SK-N-SH (cell line): ENCODE measurements at regions not wholly inside any gene's neighbourhood (a gene's known extent, or its start where the extent isn't known, plus 50 kb on each side); places are given as distances from the start of the nearest gene placed in this dataset.

Source experiments
- CHD2 ChIP-seq: fragments of 150-350 bp; IDR thresholded peaks from 2 replicates; pipeline ENCODE4 v1.6.1; 2018; ENCODE audit warnings: low read length; ENCODE audit not compliant: partially characterized antibody
- EZH2phosphoT487 ChIP-seq: fragments of 200-600 bp; sonication (generic); IDR thresholded peaks from 2 replicates; pipeline ENCODE4 v1.6.1; 2017; ENCODE audit warnings: low read depth, mixed run types, mild to moderate bottlenecking, antibody characterized with exemption, moderate library complexity, borderline replicate concordance
- FOXJ3 ChIP-seq: sonication (generic); formaldehyde crosslinking; IDR thresholded peaks from 2 replicates; pipeline ENCODE4 v1.5.1; 2020; ENCODE audit warnings: mild to moderate bottlenecking, missing genetic modification reagents
- JUND ChIP-seq: IDR thresholded peaks from 2 replicates; pipeline ENCODE4 v1.4.0; 2012
- MAX ChIP-seq: IDR thresholded peaks from 2 replicates; pipeline ENCODE4 v1.4.0; 2012; ENCODE audit warnings: low read depth
- POLR2AphosphoS5 ChIP-seq: IDR thresholded peaks from 2 replicates; pipeline ENCODE4 v1.6.1; 2012; ENCODE audit warnings: low read depth, low read length
- RAD21 ChIP-seq: IDR thresholded peaks from 2 replicates; pipeline ENCODE4 v1.6.1; 2012; ENCODE audit warnings: mild to moderate bottlenecking, low read length
- TCF12 ChIP-seq: IDR thresholded peaks from 2 replicates; pipeline ENCODE4 v1.4.0; 2012
- USF2 ChIP-seq: fragments of 150-350 bp; IDR thresholded peaks from 2 replicates; pipeline ENCODE4 v1.6.1; 2017; ENCODE audit warnings: antibody characterized with exemption, low read length, low read depth, borderline replicate concordance
- YY1 ChIP-seq: IDR thresholded peaks from 2 replicates; pipeline ENCODE4 v1.4.0; 2012; ENCODE audit warnings: low read depth, mild to moderate bottlenecking
- TF ChIP-seq, protein P1 (sequence below): fragments of 200-600 bp; sonication (generic); IDR thresholded peaks from 2 replicates; pipeline ENCODE4 v1.6.1; 2017; ENCODE audit warnings: antibody characterized with exemption, mild to moderate bottlenecking, moderate library complexity
- TF ChIP-seq, protein P2 (sequence below): IDR thresholded peaks from 2 replicates; pipeline ENCODE4 v1.6.1; 2012; ENCODE audit warnings: mild to moderate bottlenecking, low read depth, low read length, moderate library complexity

GRCh38 chr21:24223624-24224023 lies 1383.7 kb downstream of the MRPL39 start:
- TF ChIP-seq, protein P1, sequence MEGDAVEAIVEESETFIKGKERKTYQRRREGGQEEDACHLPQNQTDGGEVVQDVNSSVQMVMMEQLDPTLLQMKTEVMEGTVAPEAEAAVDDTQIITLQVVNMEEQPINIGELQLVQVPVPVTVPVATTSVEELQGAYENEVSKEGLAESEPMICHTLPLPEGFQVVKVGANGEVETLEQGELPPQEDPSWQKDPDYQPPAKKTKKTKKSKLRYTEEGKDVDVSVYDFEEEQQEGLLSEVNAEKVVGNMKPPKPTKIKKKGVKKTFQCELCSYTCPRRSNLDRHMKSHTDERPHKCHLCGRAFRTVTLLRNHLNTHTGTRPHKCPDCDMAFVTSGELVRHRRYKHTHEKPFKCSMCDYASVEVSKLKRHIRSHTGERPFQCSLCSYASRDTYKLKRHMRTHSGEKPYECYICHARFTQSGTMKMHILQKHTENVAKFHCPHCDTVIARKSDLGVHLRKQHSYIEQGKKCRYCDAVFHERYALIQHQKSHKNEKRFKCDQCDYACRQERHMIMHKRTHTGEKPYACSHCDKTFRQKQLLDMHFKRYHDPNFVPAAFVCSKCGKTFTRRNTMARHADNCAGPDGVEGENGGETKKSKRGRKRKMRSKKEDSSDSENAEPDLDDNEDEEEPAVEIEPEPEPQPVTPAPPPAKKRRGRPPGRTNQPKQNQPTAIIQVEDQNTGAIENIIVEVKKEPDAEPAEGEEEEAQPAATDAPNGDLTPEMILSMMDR = no peak
- TF ChIP-seq TCF12 (no peak), JUND (no peak), POLR2AphosphoS5 (no peak), EZH2phosphoT487 (no peak), FOXJ3 (CRISPR knock-in tag) (no peak), YY1 (no peak), USF2 (no peak), MAX (no peak), RAD21 (no peak), CHD2 (no peak)
- TF ChIP-seq, protein P2, sequence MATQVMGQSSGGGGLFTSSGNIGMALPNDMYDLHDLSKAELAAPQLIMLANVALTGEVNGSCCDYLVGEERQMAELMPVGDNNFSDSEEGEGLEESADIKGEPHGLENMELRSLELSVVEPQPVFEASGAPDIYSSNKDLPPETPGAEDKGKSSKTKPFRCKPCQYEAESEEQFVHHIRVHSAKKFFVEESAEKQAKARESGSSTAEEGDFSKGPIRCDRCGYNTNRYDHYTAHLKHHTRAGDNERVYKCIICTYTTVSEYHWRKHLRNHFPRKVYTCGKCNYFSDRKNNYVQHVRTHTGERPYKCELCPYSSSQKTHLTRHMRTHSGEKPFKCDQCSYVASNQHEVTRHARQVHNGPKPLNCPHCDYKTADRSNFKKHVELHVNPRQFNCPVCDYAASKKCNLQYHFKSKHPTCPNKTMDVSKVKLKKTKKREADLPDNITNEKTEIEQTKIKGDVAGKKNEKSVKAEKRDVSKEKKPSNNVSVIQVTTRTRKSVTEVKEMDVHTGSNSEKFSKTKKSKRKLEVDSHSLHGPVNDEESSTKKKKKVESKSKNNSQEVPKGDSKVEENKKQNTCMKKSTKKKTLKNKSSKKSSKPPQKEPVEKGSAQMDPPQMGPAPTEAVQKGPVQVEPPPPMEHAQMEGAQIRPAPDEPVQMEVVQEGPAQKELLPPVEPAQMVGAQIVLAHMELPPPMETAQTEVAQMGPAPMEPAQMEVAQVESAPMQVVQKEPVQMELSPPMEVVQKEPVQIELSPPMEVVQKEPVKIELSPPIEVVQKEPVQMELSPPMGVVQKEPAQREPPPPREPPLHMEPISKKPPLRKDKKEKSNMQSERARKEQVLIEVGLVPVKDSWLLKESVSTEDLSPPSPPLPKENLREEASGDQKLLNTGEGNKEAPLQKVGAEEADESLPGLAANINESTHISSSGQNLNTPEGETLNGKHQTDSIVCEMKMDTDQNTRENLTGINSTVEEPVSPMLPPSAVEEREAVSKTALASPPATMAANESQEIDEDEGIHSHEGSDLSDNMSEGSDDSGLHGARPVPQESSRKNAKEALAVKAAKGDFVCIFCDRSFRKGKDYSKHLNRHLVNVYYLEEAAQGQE = no peak
